GM23338 (cell line): ENCODE measurements at regions not wholly inside any gene's neighbourhood (a gene's known extent, or its start where the extent isn't known, plus 50 kb on each side); places are given as distances from the start of the nearest gene placed in this dataset.

ENCODE experiments used
- ATAC-seq: fragments of 200-7000 bp; cut with Tn5 transposase; 3 replicates; pipeline ENCODE4 v1.9.1; 2020
- DNase-seq: peaks from one replicate; pipeline ENCODE4 v3.0.0-alpha.2; 2015; ENCODE audit warnings: low spot score
- H2AFZ ChIP-seq: fragments of 200-600 bp; sonication (generic); 2 replicates; pipeline ENCODE4 v1.8.0; 2016; ENCODE audit warnings: antibody characterized with exemption, mild to moderate bottlenecking, moderate library complexity
- H3F3A ChIP-seq: fragments of 200-600 bp; sonication (generic); replicated peaks from 2 replicates; pipeline ENCODE4 v1.8.0; 2017; ENCODE audit warnings: antibody characterized with exemption, mixed run types, low read depth
- H3K27ac ChIP-seq: fragments of 200-600 bp; sonication (generic); 2 replicates; pipeline ENCODE4 v1.6.1; 2016; ENCODE audit warnings: low read depth
- H3K27me3 ChIP-seq: fragments of 200-600 bp; sonication (generic); 2 replicates; pipeline ENCODE4 v1.8.0; 2016; ENCODE audit warnings: mild to moderate bottlenecking, mixed run types, moderate library complexity; ENCODE audit not compliant: insufficient read depth
- H3K36me3 ChIP-seq: fragments of 200-600 bp; sonication (generic); 2 replicates; pipeline ENCODE4 v1.8.0; 2016; ENCODE audit warnings: mild to moderate bottlenecking; ENCODE audit not compliant: insufficient read depth
- H3K4me1 ChIP-seq: fragments of 200-600 bp; sonication (generic); 2 replicates; pipeline ENCODE4 v1.8.0; 2016; ENCODE audit warnings: mild to moderate bottlenecking, moderate library complexity; ENCODE audit not compliant: insufficient read depth
- H3K4me2 ChIP-seq: fragments of 200-600 bp; sonication (generic); 2 replicates; pipeline ENCODE4 v1.7.1; 2017; ENCODE audit warnings: mixed run types
- H3K4me3 ChIP-seq: fragments of 200-600 bp; sonication (generic); 2 replicates; pipeline ENCODE4 v1.6.1; 2016; ENCODE audit warnings: mixed run types
- H3K79me2 ChIP-seq: fragments of 200-600 bp; sonication (generic); replicated peaks from 2 replicates; pipeline ENCODE4 v1.8.0; 2017; ENCODE audit warnings: mild to moderate bottlenecking; ENCODE audit not compliant: insufficient read depth
- H3K9me2 ChIP-seq: fragments of 200-600 bp; sonication (generic); 2 replicates; pipeline ENCODE4 v1.8.0; 2017; ENCODE audit not compliant: insufficient read depth
- H4K20me1 ChIP-seq: fragments of 200-600 bp; sonication (generic); replicated peaks from 2 replicates; pipeline ENCODE4 v1.8.0; 2017; ENCODE audit warnings: mild to moderate bottlenecking; ENCODE audit not compliant: insufficient read depth
- H3K27ac Mint-ChIP-seq: 2 replicates; pipeline ENCODE4 v1.8.0; 2020; ENCODE audit warnings: inconsistent platforms, mild to moderate bottlenecking, moderate library complexity, mixed read lengths
- H3K27me3 Mint-ChIP-seq: 3 replicates; pipeline ENCODE4 v1.8.0; 2022; ENCODE audit warnings: low read depth, mild to moderate bottlenecking, moderate library complexity, mixed read lengths, inconsistent platforms; ENCODE audit not compliant: insufficient read depth, poor library complexity
- H3K36me3 Mint-ChIP-seq: 3 replicates; pipeline ENCODE4 v1.8.0; 2021; ENCODE audit warnings: low read depth, mild to moderate bottlenecking, inconsistent platforms, moderate library complexity, mixed read lengths
- H3K4me1 Mint-ChIP-seq: 3 replicates; pipeline ENCODE4 v1.8.0; 2020; ENCODE audit warnings: mild to moderate bottlenecking, inconsistent platforms, mixed read lengths
- H3K4me3 Mint-ChIP-seq: 3 replicates; pipeline ENCODE4 v1.8.0; 2021; ENCODE audit warnings: moderate library complexity, mild to moderate bottlenecking, inconsistent platforms, mixed read lengths
- H3K9me3 Mint-ChIP-seq: 3 replicates; pipeline ENCODE4 v1.8.0; 2020; ENCODE audit warnings: moderate library complexity, mild to moderate bottlenecking, inconsistent platforms, mixed read lengths
- CREB1 ChIP-seq: fragments of 250-450 bp; sonication (Bioruptor Pico); IDR thresholded peaks from 2 replicates; pipeline ENCODE4 v1.5.0; 2020; ENCODE audit warnings: low read depth, mild to moderate bottlenecking, moderate library complexity
- CTCF ChIP-seq, 2 experiments: fragments of 200-600 bp in 1 of 2; sonication (generic) in 1 of 2; conservative IDR thresholded peaks; 2 replicates each; pipeline versions ENCODE4 v1.5.1 to v1.6.1; 2016 to 2017; ENCODE audit warnings: antibody characterized with exemption in 2 of 2, low read depth in 2 of 2, mild to moderate bottlenecking in 2 of 2, moderate library complexity in 1 of 2
- ETS1 ChIP-seq: IDR thresholded peaks from 2 replicates; pipeline ENCODE4 v1.6.1; 2016; ENCODE audit warnings: antibody characterized with exemption
- EZH2 ChIP-seq: fragments of 200-600 bp; sonication (generic); IDR thresholded peaks from one replicate; pipeline ENCODE4 v1.8.0; 2017; ENCODE audit warnings: antibody characterized with exemption, mild to moderate bottlenecking, low read depth; ENCODE audit not compliant: unreplicated experiment
- EZH2phosphoT487 ChIP-seq: fragments of 200-600 bp; sonication (generic); IDR thresholded peaks from one replicate; pipeline ENCODE4 v1.8.1; 2018; ENCODE audit warnings: antibody characterized with exemption; ENCODE audit not compliant: unreplicated experiment
- JUNB ChIP-seq: IDR thresholded peaks from one replicate; pipeline ENCODE4 v1.6.1; 2016; ENCODE audit warnings: antibody characterized with exemption; ENCODE audit not compliant: unreplicated experiment
- NANOG ChIP-seq: IDR thresholded peaks from 2 replicates; pipeline ENCODE4 v1.6.1; 2016; ENCODE audit warnings: antibody characterized with exemption, borderline replicate concordance
- POLR2AphosphoS5 ChIP-seq: IDR thresholded peaks from 2 replicates; pipeline ENCODE4 v1.6.1; 2016; ENCODE audit warnings: antibody characterized with exemption, low read depth
- REST ChIP-seq: IDR thresholded peaks from one replicate; pipeline ENCODE4 v1.6.1; 2018; ENCODE audit warnings: antibody characterized with exemption; ENCODE audit not compliant: unreplicated experiment
- STAT1 ChIP-seq: IDR thresholded peaks from one replicate; pipeline ENCODE4 v1.6.1; 2016; ENCODE audit warnings: antibody characterized with exemption; ENCODE audit not compliant: unreplicated experiment
- ZNF114 ChIP-seq: fragments of 250-450 bp; sonication (Bioruptor Pico); IDR thresholded peaks from 2 replicates; pipeline ENCODE4 v1.5.0; 2020; ENCODE audit warnings: mild to moderate bottlenecking, moderate library complexity
- ZNF331 ChIP-seq: fragments of 250-450 bp; sonication (Bioruptor Pico); IDR thresholded peaks from 2 replicates; pipeline ENCODE4 v1.5.0; 2020; ENCODE audit warnings: low read depth, mild to moderate bottlenecking, moderate library complexity
- ZNF462 ChIP-seq: fragments of 250-450 bp; sonication (Bioruptor Pico); IDR thresholded peaks from 2 replicates; pipeline ENCODE4 v1.5.0; 2020; ENCODE audit warnings: mild to moderate bottlenecking, moderate library complexity

DNA sequence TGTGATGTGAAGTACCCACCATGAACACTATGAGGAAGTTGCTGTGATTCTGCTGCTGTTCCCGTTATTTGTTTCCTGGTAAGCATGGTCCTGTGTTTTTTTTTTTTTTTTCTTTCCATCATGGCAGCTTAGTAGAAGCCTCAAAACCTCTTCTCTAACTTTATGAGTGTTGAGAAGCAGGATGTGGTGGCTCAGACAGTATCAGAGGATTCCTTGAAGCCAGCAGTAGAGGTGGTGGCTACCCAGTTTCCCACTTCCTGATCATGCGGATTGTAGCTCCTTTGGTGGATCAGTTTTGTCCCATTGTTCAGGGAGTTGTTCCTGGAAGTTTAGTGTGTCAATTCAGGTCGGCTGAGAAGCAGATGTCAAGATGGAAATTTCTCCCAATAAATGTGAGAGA, 175.8 kb downstream of the ATP23 start:
- Histone ChIP-seq H3K4me2 (no peak overlapping the region), H3K27ac (no peak overlapping the region), H3K9me2 (0 out of 2 replicates have a peak, but pooled peaks cover 6% of the 10 kb centered on the region), H2AFZ (no peak overlapping the region; the same call in 1 of the 2 replicates), H4K20me1 (no peaks in the 10 kb centered on the region), H3K4me1 (no peaks in the 10 kb centered on the region), H3K4me3 (no peak overlapping the region), H3F3A (no peaks in the 10 kb centered on the region), H3K27me3 (no peaks in the 10 kb centered on the region), H3K79me2 (no peaks in the 10 kb centered on the region), H3K36me3 (no peaks in the 10 kb centered on the region; the same call in 1 of the 2 replicates)
- Mint-ChIP-seq H3K36me3 (peaks cover 12% of the 10 kb centered on the region; the same call in 2 of the 3 replicates), H3K4me3 (no peak overlapping the region), H3K27me3 (peaks cover under 1% of the 10 kb centered on the region), H3K27ac (no peak overlapping the region), H3K9me3 (peaks cover 14% of the 10 kb centered on the region), H3K4me1 (peaks cover 6% of the 10 kb centered on the region; the same call in 2 of the 3 replicates)
- ATAC-seq (no peak), DNase-seq (no peak)
- no peak for TF ChIP-seq CTCF (conservative IDR thresholded peaks at IDR 0.05; ENCODE audit: low read depth in 2 of 2)
- TF ChIP-seq REST: no peak
- TF ChIP-seq EZH2: no peak
- no peak for TF ChIP-seq CREB1
- no peak for TF ChIP-seq JUNB
- no peak for TF ChIP-seq NANOG
- no peak for TF ChIP-seq STAT1
- TF ChIP-seq ZNF462 (CRISPR knock-in tag): no peak
- TF ChIP-seq EZH2phosphoT487: no peak
- TF ChIP-seq ZNF114 (CRISPR knock-in tag): no peak
- no peak for TF ChIP-seq ETS1
- TF ChIP-seq ZNF331 (CRISPR knock-in tag): no peak
- no peak for TF ChIP-seq POLR2AphosphoS5
